ENCODE measurements at regions not wholly inside any gene's neighbourhood (a gene's known extent, or its start where the extent isn't known, plus 50 kb on each side); places are given as distances from the start of the nearest gene placed in this dataset.

- Histone ChIP-seq H2BK120ac (ENCODE audit: low read depth, low read length) (no peak overlapping the region), H2AK9ac (replicated peaks; ENCODE audit: low read depth, low read length, poor library complexity) (no peak overlapping the region), H3K9me3 (ENCODE audit: control insufficient read depth, insufficient read depth, low read length) (no peaks in the 10 kb centered on the region), H3K4me2 (ENCODE audit: low read depth, low read length) (peak overlapping the region; percentile 18; the same call in 1 of the 2 replicates), H3K27ac (ENCODE audit: insufficient read depth, low read length) (no peak overlapping the region), H4K5ac (ENCODE audit: low read depth, low read length) (peak overlapping the region; percentile 78), H4K91ac (ENCODE audit: insufficient read depth, low read depth, low read length) (no peak overlapping the region), H3K79me1 (ENCODE audit: low read depth in 1 of 2, low read length in 2 of 2) (no peaks in the 10 kb centered on the region), H3K23ac (ENCODE audit: low read depth, low read length) (no peak overlapping the region), H2BK15ac (ENCODE audit: low read depth, low read length) (no peak overlapping the region), H2AFZ (replicated peaks; ENCODE audit: low read length, poor library complexity) (no peak overlapping the region), H3K4ac (ENCODE audit: low read depth, low read length) (no peak overlapping the region), H3K9me1 (ENCODE audit: insufficient read depth, low read length) (peaks cover 3% of the 10 kb centered on the region; the same call in 1 of the 2 replicates), H4K20me1 (ENCODE audit: insufficient read depth, low read length) (no peaks in the 10 kb centered on the region), H2BK20ac (ENCODE audit: low read depth, low read length) (no peak overlapping the region), H2AK5ac (ENCODE audit: low read depth, low read length) (no peak overlapping the region), H3K14ac (replicated peaks; ENCODE audit: low read depth, low read length) (no peak overlapping the region), H3K18ac (ENCODE audit: low read depth, low read length) (peak overlapping the region; percentile 41; the same call in 1 of the 2 replicates), H3K9ac (ENCODE audit: low read depth, low read length) (no peak overlapping the region), H4K8ac (ENCODE audit: low read depth in 2 of 2, low read length in 2 of 2) (no peak overlapping the region), H3K4me3 (ENCODE audit: insufficient read depth, low read depth, low read length) (no peak overlapping the region), H3K56ac (ENCODE audit: extremely low read depth, insufficient read depth, low read length) (no peak overlapping the region), H3K4me1 (ENCODE audit: control insufficient read depth, insufficient read depth, low read length) (peaks cover 8% of the 10 kb centered on the region), H2BK5ac (ENCODE audit: low read depth, low read length, poor library complexity, severe bottlenecking) (no peak overlapping the region), H3K27me3 (ENCODE audit: control insufficient read depth, insufficient read depth, low read length) (no peaks in the 10 kb centered on the region), H3K36me3 (ENCODE audit: control insufficient read depth, insufficient read depth, low read length) (no peaks in the 10 kb centered on the region)
- no peak for DNase-seq
- ChIA-PET CTCF (interaction anchor here (0.7 kb wide), 1 partner anchor 381 kb away, joined by 3 read pairs; no protein-coding TSS in a partner anchor), POLR2A (ENCODE audit: unreplicated experiment) (no interaction called here)
- intact Hi-C loops (cut with micrococcal nuclease) (no loop called here), in situ Hi-C loops (cut with MboI; ENCODE audit: low sequenced_read_pairs) (no loop called here), dilution Hi-C loops (cut with HindIII; ENCODE audit: low sequenced_read_pairs, unreplicated experiment) (no loop called here)
- TF ChIP-seq RAD21 (IDR thresholded peaks at IDR 0.05; ENCODE audit: low read length), result no peak
- TF ChIP-seq MAFK (IDR thresholded peaks at IDR 0.05; ENCODE audit: low read depth, low read length), result no peak
- TF ChIP-seq SMC3 (IDR thresholded peaks at IDR 0.05; ENCODE audit: low read depth, low read length), result no peak
- TF ChIP-seq CTCF (conservative IDR thresholded peaks at IDR 0.05; ENCODE audit: low read depth, low read length), result no peak
- TF ChIP-seq CHD1 (IDR thresholded peaks at IDR 0.05; ENCODE audit: low read depth, low read length), result no peak
- TF ChIP-seq, protein P1, sequence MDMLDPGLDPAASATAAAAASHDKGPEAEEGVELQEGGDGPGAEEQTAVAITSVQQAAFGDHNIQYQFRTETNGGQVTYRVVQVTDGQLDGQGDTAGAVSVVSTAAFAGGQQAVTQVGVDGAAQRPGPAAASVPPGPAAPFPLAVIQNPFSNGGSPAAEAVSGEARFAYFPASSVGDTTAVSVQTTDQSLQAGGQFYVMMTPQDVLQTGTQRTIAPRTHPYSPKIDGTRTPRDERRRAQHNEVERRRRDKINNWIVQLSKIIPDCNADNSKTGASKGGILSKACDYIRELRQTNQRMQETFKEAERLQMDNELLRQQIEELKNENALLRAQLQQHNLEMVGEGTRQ (IDR thresholded peaks at IDR 0.05; ENCODE audit: low read depth, low read length), result no peak
- TF ChIP-seq ELK1 (IDR thresholded peaks at IDR 0.05; ENCODE audit: borderline replicate concordance, low read depth, low read length), result no peak
- TF ChIP-seq CEBPB (IDR thresholded peaks at IDR 0.05; ENCODE audit: low read depth, low read length), result no peak
- TF ChIP-seq BHLHE40 (IDR thresholded peaks at IDR 0.05; ENCODE audit: low read depth, low read length), result no peak
- TF ChIP-seq RCOR1 (IDR thresholded peaks at IDR 0.05; ENCODE audit: insufficient replicate concordance, low read length), result no peak
- TF ChIP-seq MXI1 (IDR thresholded peaks at IDR 0.05; ENCODE audit: borderline replicate concordance, low read depth, low read length), result no peak
- TF ChIP-seq FOS (IDR thresholded peaks at IDR 0.05; ENCODE audit: low read depth, low read length), result no peak
- no peak for TF ChIP-seq MAZ (IDR thresholded peaks at IDR 0.05; ENCODE audit: borderline replicate concordance, low read depth, low read length)
- TF ChIP-seq NFE2L2 (IDR thresholded peaks at IDR 0.05; ENCODE audit: low read depth, low read length), result no peak
- no peak for TF ChIP-seq RFX5 (IDR thresholded peaks at IDR 0.05; ENCODE audit: low read depth, low read length)
- no peak for TF ChIP-seq POLR2A (IDR thresholded peaks at IDR 0.05; ENCODE audit: low read depth, low read length)
- no peak for ATAC-seq (ENCODE audit: low read depth)
- BruUV-seq (replicated peaks), result no TSS peak
- WGBS, 2 experiments (ENCODE audit: extremely low coverage in 2 of 2, insufficient read length in 1 of 2), result 43% methylated on average over 2 of the region's 9 CpGs; no CpG with 5 or more reads in 1 of the 2 experiments
Measured at GRCh38 chr13:21875116-21875515, 204.2 kb downstream of the FGF9 start.
